Activated CD8-positive, alpha-beta memory T cell treated with anti-CD3 and anti-CD28 coated beads, Interleukin-2, amount 50 U/mL, for 1 hour (primary cell): ENCODE measurements at regions not wholly inside any gene's neighbourhood (a gene's known extent, or its start where the extent isn't known, plus 50 kb on each side); places are given as distances from the start of the nearest gene placed in this dataset.

Experiments
- DNase-seq: peaks from one replicate; pipeline ENCODE4 v3.0.0-alpha.2; 2020; ENCODE audit errors: extremely low read depth

DNA sequence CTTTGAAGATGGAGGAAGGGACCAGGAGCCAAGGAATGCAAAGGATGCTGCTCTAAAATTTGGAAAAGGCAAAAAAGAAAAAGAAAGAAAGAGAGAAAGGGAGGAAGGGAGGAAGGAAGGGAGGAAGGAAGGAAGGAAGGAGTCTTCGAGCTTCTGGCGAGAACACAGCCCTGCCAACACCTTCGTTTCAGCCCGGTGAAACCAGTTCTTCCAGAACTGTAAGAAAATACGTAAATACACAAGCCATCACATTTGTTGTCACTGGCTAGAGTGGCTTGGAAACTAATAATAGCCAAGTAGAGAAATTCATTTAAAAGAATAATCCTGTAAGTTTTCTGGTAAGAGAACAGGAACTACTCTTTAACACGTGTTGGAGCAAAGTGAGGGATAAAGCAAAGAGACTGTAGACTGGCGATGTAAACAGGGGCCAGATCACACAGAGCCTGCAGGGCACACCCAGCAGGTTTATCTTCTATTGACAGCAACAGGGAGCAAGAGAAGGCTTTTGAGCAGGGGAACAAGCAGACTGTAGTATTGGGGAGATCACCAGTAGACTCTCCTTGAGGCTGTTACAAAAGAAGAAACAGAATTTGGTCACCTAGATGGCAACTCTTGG, 188.7 kb upstream of the MPHOSPH6 start:
- DNase-seq, result no peak

DNA sequence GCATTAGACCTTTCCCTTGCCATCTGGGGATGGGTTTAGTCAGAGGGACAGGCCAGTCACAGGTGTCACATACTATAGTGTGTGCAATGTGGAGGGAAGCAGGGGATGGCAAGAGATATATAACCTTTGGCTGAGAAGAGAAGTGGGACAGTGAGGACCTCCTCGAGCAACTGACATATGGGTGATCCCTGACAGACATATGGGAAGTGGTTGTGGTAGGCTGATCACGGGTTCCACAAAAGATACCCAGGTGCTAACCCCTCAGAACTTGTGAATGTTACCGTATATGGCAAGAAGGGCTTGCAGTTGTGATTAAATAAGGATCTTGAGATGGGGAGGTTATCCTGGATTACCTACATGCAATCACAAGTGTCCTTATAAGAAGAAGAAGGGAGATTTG, 188.1 kb upstream of the MPHOSPH6 start:
- DNase-seq, result no peak

DNA sequence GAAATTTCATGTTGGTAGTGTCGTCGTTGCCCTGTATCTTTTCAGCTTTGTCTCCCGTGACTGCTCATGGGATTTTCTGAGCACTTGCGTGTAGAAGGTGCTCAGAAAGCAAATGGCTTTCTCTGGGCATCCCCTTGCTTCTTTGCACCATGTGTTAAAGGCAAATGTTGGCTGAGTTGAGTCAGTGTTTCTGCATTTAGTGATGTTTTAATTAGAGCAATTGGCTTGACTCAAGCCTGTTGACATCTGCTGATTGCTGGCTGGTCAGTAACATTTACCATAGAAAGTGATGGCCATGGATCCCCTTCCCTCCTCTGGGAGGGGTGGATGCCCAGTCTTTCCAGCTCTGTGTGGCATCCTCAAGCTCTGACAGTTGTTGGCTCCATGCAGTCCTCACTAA, 187.2 kb upstream of the MPHOSPH6 start:
- DNase-seq, result no peak

DNA sequence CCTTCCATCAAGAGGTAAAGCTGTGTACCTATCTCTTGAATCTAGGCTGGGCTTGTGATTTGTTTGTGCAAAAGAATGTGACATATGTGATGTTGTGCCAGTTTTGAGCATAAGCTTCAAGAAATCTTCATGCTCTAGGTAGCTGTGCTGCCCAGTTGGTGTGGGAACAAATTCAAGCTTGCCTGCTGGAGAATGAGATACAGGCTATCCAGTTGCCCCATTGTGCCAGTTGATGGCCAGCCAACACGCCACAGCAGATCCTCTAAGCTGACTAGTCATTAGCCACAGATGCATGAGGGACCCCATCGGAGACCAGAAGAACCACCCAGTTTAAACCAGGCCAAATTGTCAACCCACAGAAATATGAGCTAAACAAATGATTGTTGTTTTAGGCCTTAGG, 180.5 kb upstream of the MPHOSPH6 start:
- DNase-seq, result no peak

DNA sequence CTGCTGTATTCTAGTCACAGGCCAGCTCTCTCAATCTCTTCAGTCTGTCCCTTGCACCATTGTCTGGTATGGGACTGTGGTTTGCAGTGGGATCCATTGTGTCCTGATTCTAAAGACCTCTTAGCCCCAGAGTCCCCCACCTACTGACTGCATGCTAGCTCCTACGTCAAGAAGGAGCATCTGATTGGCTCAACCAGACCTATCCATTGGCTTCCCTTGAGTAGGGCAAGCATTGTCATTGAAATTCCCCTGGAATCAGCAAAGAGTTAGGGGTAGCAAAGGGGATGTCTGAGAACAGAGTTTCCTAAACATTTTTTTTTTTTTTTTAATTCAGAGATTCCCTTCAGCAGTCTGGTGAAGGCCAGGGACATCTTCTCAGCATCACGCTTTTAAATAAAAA, 175.3 kb upstream of the MPHOSPH6 start:
- no peak for DNase-seq

DNA sequence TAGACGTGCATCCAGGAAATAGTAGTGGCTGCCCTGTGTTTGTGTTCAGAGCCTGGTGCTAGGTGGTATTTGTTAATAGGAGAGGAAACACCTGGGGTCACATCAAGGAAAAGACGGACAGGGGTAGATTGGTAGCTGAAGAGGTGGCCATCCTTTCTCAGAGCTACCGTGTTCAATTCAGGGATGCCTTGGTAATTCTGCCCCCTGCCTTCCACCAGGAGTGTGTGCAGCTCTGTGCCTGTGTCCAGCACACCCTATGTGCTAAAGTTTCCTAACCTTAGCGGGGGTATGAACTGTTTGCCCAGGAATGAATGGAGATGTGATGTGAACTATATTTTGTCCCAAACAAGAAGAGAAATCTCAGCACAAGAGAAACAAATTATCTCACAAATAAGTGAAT, 174.1 kb upstream of the MPHOSPH6 start:
- DNase-seq, result no peak

DNA sequence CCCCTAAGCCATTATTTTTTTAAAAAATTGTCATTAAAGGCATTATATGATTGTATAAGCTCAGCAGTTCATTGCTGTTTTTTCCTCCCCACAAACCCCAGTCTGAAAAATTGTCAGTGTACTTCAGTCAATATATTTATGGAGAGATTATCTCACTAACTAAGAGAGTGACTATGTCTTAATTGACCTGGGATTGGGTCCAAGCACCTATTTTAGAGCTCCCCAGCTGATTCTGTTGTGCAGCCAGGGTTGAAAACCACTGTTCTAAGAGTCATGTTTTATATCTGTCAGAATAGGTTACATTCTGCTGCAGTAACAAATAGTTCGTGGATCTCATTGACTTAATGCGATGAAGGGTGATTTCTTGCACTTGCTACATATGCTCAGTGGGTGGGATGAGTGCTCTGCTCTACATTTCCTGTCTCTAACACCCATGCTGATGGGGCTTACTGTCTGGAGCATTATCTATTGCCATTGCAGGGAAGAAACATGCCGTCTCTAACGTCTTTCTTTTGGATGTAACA, 171.2 kb upstream of the MPHOSPH6 start:
- no peak for DNase-seq

DNA sequence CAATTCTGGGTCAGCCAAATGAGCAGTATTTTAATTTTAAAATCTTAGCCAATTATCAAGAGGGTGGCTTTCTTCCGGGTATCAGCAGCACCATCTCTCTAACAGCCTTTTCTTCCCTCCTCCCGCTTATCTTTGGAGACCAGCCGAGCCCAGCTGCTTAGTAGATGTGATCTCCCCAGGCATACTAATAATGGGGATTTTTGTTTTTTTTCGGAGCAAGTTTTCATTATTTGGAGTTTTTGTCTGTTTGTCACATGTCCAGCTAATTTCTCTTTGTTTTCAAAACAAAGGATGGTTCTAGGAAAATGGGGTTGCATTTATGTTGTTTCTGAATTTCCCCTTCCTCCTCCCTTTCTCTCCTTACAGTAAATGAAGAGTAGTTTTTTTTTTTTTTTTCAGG, 170.5 kb upstream of the MPHOSPH6 start:
- DNase-seq, result no peak

DNA sequence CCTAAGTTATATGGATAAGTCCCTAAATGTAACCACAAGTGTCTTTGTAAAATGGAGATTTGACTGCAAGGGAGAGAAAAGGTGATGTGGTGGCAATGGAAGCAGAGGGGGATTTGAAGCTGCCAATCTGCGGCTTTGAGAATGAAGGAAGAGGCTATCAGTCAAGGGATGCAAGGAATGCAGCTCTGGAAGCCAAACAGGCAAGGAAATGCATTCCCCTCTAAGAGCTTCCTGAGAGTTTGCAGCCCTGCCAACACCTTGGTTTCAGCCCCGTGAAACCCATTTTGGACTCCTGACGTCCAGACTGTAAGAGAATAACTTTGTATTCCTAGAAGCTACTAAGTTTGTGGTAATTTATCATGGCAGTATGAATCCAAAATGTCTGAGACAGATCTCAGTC, 167.3 kb upstream of the MPHOSPH6 start:
- no peak for DNase-seq

DNA sequence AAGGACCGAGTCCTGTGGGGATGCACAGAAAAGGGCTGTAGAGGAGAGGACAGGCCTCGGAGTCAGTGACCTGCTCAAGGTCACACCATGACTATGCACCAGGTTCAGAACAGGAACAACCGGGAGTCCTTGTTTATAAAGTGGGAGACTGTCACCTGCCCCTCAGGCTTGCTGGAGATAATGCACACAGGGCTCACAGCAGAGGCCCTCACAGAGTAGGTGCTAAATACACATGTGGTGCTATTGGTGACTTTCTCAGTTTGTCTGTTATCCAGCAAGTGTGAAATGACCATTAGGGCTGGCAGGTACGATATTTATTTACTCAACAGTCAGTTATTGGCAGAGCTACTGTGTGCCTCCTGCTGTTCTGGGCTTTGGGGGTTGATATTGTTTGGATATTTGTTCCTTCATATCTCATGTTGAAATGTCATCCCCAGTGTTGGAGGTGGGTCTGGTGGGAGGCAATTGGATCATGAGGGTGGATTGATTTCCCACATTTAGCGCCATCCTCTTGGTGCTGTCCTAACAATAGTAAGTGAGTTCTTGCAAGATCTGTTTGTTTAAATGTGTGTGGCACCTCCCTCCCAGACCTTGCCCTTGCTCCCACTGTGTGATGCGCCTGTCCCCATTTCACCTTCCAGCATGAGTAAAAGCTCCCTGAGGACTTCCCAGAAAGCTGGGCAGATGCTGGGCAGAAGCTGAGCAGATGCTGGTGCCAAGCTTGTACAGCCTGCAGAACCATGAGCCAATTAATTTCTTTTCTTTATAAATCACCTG, 162.1 kb upstream of the MPHOSPH6 start:
- no peak for DNase-seq

DNA sequence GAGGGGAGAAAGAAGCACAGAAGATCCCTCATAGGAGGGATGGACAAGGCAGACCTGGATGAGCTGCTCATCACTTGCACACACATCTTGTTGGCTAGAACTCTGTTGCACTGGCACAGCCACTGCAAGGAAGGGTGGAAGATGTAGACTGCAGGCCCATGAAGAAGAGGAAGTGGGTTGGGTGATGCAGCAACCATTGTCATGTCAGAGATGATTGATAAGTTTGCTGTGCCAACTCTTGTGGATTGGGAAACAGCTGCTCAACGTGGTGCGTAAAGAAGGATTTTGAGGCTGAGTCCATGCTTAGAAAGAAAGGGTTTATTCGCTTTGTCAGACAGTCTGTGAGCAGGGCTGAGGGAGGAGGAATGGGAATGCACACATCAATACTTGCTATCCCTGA, 161.4 kb upstream of the MPHOSPH6 start:
- DNase-seq, result no peak

DNA sequence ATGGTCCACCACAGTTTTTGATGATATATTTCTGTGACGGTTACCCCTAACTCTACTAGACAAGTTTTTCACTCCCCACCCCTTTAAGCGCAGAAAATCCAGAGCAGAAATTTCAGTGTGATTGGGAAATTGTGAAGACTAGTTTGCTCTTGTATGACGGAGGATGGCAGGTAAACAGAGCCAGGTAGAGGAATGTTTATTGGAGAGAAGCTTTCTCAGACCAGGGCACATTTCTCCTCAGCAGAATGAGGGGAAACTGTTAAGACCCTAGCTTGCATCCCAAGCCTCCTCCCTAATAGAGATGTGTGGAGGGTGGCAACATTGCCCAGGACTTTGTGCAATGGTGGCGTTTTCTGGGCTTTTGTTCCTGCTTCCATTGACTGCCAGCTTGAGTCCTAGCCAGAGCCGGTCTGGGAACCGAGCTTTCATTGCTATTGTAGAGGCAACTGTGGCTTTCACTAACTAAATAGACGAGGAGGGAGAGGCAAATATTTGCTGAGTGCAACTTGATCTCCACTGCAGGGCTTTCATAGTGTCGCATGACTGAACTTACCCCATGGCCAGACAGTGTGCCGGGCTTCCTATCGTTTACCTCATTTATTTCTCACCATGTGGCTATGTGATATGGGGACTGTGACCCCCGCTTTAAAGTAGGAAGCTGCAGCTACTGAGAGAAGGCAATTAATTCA, 159.6 kb upstream of the MPHOSPH6 start:
- DNase-seq, result no peak

DNA sequence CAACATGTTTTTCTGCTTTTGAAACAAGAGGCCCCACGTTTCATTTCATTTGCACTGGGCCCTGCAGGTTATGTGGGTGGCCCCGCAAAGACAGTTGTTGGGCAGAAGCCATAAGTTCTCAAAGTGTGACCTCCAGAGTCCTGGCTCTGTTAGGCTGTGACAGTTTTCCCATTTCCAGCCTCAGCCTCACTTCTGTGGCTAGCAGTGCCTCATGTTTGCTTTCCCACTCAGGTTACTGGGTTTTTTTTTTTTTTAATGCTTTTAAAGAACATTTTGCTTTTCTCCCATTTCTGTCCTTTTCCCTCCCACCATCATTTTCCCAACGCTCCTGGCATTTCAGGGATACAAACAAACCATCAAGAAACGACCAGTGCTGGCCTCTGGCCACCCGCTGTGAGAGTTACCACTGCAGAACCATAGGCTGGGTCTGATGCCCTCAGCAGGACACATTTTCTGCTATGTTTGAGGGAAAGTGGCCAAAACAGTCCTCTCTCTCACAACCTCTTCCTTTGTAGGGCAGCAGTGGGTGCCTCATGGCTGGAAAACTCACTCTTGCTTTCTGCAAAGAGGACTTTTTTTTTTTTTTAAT, 159.0 kb upstream of the MPHOSPH6 start:
- DNase-seq, result no peak

DNA sequence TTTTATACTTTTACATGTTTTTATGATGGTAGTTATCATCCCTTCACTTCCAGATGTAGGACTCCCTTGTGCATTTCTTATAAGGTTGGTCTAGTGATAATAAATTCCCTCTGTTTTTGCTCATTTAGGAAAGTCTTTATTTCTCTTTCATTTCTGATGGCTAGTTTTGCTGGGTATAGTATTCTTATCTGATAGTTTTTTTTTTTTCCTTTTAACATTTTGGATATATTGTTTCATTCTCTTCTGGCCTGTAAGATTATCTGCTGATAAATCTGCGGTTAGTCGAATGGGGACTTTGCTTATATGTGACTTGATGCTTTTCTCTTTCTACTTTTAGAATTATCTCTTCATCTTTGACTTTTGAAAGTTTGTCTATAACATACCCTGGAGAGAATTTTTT, 153.1 kb upstream of the MPHOSPH6 start:
- no peak for DNase-seq

DNA sequence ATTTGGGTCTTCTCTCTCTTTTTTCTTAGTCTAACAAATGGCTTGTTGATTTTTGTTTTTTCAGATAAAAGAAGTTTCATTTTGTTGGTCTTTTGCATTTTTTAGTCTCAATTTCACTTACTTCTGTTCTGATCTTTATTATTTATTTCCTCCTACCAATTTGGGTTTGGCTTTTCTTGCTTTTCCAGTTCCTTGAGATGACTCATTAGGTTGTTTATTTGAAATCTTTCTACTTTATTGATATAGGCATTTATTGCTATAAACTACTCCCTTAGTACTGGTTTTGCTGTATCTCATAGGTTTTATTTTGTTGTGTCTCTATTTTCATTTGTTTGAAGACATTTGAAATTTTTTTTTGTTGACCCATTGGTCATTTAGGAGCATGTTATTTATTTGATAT, 152.2 kb upstream of the MPHOSPH6 start:
- no peak for DNase-seq

DNA sequence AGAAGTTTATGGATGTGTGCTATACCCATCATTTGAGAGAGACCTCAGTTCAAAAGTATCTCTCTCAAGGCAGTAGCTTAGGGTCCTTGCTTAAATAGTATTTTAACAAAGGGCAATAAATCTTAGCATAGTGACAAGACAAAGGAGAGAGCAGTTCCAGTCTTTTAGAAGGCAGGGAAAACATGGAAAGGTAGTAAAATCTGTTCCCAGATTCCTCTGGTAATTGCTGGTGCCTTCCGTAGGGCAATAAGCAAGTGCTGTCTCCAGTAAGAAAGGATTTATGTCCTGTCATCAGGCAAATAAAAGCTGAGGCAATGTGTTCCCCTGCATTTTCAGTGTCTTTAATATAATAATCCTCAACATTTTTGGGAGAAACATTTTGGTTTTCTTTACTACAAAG, 149.0 kb upstream of the MPHOSPH6 start:
- no peak for DNase-seq

DNA sequence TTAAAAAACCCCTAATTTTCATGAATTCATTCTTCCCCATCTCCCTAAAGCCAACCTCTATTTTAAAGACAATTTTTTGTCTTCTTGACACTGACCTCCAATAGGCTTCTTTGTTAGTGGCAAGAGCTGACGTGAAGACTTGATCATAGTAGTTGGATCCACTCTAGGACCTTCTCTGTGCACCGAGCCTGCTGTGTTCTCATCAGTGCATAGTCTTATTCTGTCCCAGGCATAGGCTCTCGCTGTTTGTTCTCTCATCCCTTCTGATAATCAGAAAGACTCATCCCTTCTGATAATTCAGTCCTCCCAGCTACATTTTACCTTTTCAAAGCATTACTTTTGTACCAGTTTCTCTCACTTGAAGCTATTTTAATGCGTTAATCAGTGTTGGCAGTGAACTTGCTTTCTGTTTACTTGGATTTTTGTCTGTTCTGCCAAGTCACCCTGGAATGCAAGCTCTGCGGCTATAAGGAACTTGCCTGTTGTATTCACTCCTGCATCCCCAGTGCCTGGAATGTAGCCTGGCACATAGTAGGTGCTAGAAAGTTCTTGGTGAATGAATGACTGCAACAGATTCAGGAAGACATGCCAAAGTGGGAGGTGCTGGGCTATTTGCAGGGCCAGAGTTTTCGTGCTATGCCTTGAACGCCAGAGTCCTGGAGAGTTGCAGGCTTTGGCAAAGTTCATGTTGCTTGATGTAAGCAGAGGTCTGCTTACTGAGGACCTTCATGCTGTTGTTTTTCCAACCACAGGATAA, 147.6 kb upstream of the MPHOSPH6 start:
- no peak for DNase-seq

DNA sequence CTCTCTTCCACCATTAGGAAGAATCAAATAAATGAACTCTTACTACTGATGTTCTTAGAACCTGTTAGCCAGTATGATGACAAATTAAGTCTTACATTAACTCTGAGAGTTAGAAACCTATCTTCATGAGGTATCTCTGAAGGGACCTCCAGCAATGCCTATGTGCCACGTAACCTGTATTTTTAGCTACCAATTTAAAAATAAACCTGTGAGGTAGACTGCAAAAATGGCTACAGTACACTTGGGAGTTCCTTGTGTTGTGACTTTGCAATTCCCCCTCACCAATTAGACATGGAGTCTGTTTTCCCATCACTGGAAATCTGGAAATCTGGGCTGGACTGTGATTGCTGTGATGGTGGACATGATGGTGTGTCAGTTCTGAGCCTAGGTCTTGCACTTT, 143.7 kb upstream of the MPHOSPH6 start:
- no peak for DNase-seq

DNA sequence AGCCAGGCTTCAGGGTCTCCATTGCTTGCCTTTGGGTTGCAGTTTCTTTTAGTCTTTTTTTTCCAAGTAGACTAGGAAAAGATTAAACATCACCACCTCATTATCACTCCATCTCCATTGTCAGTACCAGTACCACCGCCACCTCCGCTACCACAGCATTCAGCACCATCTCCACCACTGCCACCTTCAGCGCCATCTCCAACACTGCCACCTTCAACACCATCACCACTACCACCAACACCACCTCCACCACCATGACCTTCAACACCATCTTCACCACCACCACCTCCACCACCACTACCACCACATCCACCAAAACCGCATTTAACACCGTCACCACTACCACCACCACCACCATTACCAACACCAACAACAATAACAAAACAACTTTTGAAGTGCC, 141.5 kb upstream of the MPHOSPH6 start:
- no peak for DNase-seq

DNA sequence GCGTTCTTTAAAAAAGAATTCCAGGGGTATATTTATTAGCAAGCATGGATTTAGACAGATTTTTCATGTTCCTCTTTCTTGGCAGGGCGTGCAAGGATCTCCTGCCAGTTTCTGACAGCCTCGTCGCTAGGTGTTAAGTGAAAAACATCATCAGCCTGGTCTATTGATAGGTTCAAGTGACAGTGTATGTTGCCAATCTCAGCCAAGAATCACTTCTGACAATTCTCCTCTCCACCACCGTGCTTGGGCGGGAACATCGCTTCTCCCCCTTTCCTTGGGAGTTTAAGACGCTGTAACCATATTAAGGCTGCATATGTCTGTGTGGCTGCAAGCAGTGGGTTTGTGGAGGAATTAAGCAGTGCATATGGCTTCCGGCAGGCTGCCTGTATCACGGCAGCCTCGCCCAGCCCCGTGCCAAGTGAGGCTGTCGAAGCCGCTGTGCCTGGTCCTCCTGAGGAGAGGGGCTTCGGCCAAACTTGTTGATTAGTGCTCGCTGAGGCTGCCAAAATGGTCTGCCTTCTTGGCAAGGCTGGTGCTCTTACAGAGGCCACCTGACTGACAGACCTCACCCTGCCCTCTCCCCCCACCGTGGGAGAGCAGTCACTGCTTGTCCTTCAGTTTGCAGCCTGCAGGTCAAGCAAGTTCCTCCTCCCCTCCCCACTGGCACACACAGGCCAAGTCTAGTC, 132.2 kb upstream of the MPHOSPH6 start:
- DNase-seq, result no peak

DNA sequence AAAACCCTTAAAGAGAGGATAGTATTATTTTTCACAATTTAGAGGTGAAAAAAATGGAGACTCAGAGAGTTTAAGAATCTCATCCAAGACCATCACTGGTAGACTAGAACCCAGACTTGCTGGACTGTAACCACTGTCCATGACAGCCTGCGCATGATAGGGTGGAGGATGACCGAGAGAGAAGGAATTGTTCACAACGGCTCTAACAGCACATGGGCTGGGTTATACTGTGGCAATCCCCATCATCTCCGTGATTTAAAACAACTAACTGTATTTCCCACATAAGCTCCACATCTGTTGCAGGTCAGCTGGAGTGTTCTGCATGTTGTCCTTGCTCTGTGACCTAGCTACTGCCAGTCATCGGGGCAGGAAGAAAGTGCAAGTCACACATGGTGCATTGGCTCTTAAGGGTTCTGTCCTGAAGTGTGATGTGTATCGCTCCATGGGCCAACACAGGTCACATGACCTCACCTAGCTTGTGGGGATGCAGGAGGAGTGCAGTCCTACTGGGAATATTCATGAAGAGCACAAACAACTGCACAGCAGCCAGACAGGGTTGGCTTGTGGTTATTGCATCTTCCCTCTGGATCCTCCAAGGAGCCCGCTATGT, 131.2 kb upstream of the MPHOSPH6 start:
- no peak for DNase-seq
